T1000 (cell line): ENCODE measurements at regions not wholly inside any gene's neighbourhood (a gene's known extent, or its start where the extent isn't known, plus 50 kb on each side); places are given as distances from the start of the nearest gene placed in this dataset.

Experiments
- DNase-seq: peaks from one replicate; lab custom pipeline; 2025; ENCODE audit warnings: mixed read lengths; lab: John Stamatoyannopoulos, UW

DNA sequence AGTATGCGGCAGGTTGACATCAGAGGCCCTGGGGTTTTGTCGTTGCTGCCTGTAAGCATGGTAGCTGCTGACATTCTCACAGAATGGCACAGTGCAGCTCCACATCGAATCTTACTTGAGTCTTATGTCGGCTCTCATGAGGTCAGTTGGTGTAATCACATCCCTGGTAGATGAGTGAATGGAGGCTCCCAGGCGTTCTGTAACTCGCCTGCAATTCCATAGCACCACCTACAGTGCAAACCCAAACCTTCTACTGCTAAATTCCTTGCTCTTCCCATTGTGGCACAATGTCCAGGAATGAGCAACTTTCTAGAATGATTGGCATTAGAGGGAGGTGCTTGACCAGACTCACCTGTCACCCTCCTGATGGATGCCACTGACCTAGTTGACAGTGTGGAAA, 578.4 kb downstream of the CCDC171 start:
- DNase-seq = no peak

DNA sequence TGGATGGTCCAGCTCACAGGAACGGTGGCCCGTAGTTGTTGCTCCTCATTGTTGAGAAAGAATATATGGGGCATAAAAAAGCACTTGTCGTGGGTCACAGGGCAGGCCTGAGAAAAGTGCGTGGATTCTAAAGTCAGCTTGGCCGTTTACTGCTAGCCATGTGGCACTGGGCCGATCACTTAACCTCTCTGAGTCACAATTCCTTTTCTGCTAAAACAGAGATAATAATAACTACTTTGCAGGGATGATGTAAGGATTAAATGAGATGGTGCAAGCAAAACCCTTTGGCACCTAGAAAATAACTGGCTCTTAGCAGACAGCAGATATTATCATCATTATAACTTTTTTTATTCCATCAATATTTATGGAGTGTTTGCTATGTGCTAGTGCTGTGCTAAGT, 579.7 kb downstream of the CCDC171 start:
- no peak for DNase-seq

DNA sequence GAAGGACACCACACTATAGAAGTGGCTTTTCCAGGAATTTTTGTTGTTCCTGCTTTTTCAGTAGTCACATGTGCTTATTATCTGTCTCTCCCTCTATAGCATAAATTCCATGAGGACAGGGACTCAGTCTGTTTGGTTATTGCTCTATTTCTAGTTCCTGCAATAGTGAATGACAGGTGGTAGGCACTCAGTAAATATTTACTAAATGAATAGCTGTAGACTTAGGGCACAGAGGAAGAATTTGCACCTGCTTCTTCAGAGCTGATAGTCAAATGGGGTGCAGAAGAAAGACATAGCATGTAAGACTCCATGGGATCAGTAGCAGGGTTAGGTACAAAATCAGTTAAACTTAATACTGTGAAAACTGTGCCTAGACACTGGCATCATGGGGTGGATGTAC, 580.2 kb downstream of the CCDC171 start:
- no peak for DNase-seq

GRCh38 chr9:16133556-16134227, 580.8 kb downstream of the CCDC171 start:
- no peak for DNase-seq

GRCh38 chr9:16134351-16134750, 581.5 kb downstream of the CCDC171 start:
- no peak for DNase-seq

DNA sequence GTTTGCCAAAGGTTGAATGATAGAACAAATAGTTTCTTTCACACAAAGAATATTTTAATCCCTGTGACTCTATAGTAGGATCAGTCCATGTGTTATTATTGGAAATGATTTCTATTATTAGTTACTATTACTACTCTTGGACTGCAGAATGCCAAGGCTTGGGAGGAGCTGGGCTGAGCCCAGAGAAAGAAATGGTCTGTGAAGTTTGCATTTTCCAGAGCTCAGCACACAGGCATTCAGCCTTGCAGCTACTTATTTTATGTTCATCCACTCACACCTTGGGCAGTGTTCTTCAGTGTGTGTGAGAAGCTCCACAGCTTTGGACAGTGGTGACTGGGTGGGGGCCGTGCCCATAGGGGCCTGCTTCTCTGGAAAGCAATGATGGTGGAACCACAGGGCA, 583.1 kb downstream of the CCDC171 start:
- no peak for DNase-seq

DNA sequence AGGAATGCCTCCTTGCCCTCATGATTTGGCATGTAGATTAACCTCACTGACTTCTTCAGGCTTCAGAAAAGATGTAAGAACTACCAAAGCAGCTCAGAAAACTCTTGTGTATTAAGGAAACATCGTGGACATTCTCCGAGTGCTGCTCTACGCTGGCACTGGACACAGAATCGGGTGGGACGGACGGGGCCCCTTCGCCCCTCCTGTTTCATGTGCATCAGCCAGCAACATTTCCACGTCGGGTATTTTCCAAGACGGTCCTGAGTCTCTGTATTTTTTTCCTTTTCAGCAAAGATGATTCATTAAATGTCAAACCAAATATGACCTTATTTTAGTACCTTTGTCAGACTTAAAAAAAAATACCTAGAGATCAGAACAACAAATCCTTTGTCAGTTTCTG, 583.6 kb downstream of the CCDC171 start:
- DNase-seq = no peak

DNA sequence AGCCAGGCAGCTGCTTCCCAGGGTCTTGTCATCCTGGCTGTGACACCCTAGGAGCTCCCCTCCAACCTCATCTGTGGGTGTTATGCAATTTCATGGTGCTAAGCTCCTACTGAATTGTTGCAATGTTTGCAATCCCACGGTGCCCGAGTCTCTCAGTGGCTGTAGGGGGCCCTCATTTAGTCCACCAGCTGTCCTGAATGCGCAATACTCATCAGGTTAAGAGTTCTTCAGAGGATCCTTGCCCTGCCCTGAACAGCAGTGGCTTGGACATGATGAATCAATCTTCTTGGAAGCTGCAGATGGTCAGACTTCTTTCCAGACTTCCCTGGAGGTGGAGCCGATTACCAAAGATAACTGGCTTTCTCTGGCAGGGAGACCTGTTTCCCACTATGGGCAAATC, 584.1 kb downstream of the CCDC171 start:
- DNase-seq = no peak

GRCh38 chr9:16138561-16139491, 586.0 kb downstream of the CCDC171 start:
- no peak for DNase-seq

- no peak for DNase-seq
These were observed 586.9 kb downstream of the CCDC171 start for GRCh38 chr9:16139774-16140173.

GRCh38 chr9:16143310-16143709, 590.5 kb downstream of the CCDC171 start:
- DNase-seq = no peak

DNA sequence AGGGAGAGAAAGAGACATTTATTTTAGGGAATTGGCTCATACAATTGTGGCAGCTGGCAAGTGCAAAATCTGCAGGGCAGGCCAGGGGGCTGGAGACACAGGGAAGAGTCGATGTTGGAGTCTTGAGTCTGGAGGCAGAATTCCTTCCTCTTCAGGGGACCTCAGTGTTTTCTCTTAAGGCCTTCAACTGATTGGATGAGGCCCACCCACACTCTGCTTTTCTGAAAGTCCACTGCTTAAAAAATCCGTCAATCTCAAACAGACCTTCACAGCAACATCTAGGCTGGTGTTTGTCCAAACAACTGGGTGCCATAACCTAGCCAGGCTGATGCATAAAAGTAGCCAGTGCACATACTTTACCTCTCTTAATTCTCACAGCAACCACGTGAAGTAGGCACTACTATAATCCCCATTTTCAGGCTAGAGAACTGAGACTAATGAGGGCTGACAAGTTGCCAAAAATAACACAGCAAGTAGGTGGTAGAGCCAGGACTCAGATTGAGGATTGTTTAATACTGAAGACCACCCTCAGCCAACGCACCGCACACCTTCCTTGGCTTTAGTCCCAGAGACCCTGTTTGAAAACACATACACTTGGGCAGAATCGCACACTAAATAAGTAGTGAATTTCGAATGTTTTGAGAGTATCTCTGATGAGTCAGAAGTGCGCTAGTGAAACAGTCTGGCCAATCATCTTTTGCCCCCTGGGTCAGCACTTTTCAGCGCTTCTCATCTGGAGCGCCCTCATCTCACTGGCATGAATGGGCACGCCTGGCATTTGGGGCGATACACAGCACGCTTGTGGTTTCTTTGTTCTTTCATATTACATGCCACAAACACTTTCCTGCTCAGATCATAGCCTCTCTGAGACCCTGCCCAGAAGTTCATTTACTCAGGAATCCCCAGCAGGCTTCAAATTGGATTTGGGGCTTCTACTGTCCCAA, 591.4 kb downstream of the CCDC171 start:
- DNase-seq = peak; percentile 30

DNA sequence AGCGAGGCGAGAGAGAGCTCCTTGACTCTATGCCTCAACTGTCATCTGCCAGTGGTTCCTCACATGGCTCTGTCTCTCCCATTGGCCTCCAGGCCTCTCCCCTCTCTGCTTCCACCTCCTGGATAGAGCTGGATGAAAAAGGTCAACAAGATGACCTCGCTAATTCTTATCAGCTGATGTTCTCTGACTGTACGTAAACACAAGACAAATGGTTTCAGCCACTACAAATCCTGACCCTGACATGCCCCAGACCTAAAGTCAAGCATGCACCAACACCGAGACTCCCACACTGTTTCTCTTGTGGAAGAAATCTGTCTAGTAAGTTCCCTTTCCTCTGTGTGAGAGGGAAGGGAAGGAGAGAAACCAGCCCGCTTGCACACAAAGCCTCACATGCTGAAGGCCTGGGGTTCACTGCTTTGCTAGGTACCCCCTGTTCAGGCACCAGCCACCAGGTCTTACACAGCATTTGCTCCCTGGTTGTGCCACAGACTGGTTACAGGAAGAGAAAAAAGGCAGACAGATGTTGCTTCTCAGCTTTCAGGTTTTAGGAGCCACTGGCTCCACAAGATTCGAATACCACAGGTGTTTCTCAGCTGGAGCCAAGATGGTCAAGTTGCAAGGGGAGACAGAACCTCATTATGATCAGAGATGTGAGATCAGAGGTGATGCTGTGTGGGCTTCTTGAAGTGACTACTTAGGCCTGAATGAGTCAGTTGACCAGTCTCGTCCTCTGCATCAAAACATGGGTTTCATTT, 592.5 kb downstream of the CCDC171 start:
- DNase-seq = no peak

DNA sequence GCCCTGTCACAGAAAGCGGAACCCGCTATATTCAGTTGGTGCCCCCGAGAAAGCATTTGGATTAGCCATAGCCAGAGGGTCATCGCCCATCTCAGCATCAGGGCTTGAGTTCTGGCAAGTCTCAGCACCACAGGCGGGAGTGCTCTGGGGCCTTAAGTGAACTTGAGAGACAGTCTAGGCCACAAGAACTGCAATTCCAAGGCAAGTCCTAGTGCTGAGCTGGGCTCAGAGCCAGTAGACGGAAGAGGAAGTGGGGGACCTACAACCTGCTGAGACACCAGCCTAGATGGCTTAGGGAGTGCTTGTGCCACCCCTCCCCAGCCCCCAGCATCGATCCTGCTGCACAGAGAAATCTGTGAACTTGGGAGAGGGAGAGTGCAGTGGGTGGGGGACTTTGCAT, 594.9 kb downstream of the CCDC171 start:
- no peak for DNase-seq

- DNase-seq = no peak
These were observed 597.7 kb downstream of the CCDC171 start for GRCh38 chr9:16150501-16150900.

- DNase-seq = no peak
These were observed 598.3 kb downstream of the CCDC171 start for GRCh38 chr9:16150938-16151650.

DNA sequence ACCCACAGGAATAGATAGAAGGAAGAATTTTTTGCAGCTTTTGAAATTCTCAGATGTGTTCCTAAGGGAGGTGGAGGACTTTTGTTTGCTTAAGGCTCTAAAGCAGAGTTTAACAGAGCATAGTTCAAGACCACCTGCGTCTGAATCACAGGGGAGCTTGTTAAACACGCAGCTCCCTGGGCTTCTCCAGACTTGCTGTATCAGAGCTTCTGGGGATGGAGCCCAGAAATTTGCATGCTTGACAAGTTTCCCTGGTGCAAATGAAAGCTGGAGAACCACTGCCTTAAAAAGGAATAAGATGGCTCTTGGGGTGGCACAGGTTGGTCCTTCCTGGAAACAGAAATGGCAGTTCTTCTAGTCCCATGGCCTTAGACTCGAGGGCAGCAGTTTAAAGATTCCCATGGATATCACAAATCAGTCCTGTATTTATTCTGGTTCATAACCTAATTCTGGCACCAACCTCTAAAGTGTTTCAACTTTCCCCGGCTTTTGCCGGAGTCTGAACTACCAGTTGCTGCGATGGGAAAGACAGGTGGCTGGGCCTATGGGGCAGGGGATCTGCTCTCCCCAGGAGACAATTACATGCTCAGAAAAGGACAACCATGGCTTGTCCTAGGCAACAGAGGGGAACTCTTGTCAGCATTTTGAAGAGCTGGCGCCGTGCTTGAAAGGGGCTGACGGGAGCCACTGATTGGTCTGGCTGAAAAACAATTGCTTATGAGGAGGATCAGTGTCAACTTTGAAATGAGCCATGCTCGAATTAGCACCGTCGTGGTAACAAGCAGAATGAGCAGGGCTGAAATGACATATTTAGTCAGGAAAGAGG, 599.6 kb downstream of the CCDC171 start:
- no peak for DNase-seq

DNA sequence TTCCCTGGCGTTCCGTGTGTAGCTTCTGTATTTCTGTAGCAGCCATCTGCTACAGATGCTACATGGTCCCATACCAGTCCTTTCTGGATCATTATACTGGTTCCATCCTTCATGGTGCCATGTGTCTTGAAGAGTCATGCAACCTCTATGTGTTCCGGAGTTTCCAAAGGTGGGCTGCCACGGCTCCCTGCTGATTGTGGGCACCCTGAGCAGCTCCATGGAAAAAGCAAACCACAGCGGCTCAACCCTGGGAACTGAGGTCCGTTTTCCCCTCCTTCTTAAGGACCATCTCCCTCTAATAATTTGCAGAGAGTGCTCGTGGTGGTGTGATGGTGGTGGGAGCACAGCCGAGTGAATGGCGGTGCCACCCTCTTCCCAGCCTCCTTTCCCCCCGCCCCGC, 600.4 kb downstream of the CCDC171 start:
- DNase-seq = no peak

DNA sequence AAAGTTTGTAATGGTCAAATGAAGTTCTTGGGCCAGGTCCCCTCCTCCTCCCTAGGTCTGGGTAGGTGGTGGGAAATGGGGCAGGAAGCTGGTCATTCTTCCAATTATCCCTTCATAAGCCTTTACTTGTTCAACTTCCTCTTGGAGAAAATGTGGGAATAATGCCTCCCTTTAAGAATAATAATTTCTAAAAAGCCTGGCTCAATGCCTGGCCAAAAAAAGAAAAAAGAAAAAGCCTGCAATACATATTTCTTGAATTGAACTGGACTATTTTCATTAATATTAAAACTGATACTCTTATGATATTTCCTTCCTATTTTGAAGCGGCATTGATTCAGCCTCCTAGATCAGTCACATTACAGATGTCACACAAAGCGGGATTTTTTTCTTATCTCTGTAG, 600.9 kb downstream of the CCDC171 start:
- DNase-seq = no peak

DNA sequence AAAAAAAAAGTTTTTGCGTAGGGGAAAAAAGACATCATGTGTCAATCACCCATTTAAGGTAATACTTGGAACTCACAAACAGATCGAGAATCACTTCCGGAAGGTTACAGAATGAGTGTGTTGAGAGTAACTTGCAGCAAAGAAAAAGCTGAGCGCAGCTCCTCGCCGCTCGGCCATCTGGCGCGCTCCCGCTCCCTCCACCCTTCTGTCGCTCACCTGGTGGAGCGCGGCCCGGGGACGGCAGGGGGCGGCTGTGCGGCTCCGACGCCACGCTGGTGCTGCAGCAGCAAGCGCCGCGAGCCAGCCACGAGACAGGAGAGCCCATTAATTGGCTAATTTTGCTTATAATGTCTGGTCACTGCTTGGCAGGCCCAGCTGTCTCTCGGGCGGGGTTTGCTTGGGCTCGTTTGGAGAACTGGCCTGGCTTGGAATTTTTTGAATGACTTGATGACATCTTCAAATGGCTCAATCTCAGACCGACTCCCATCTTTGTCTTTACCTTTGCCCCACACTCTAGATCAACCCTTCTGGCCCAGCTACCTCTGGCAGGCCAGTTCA, 601.8 kb downstream of the CCDC171 start:
- no peak for DNase-seq
